ENCODE measurements at regions not wholly inside any gene's neighbourhood (a gene's known extent, or its start where the extent isn't known, plus 50 kb on each side); places are given as distances from the start of the nearest gene placed in this dataset.

DNA sequence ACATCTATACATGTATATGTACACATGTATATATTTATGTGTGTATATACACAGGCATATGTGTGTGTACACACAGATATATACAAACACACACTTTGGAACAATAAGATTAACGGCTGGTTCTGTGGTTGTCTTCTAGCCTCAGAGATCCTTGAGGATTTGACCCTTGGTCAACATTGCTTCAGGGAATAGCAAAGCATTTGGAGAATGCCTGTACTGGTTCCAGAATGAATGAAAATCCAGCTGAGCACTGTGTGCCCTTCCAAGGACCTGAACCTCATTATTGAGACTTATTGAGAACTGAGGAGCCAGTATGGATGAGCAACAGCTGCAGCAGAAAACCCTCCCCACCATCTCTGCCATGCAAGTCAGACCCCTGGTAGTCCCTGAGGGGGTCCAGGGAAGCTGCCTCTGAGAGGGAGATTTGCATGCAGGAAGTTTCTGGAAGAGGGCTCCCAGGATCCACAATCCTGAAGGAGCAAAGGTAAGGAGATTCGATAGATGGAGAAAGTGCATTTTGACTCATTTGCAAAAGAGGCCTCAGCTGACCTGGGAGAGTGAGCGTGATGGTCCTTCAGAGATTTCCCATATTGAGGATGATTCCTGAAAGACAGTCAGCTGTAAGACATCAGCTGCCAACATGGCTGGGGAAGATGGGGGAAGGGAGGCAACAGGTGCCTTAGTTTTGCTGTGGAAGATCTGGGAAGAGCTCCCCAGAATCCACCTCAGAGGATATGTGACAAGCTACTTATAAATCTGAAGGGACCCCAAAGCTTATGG, 166.6 kb upstream of the NCKAP5 start:
- Mint-ChIP-seq H3K4me1 (no peaks in the 10 kb centered on the region), H3K4me3 (no peak overlapping the region), H3K27ac (no peak overlapping the region), H3K36me3 (ENCODE audit: low read depth) (no peaks in the 10 kb centered on the region), H3K27me3 (ENCODE audit: insufficient read depth) (peaks cover 5% of the 10 kb centered on the region), H3K9me3 (no peaks in the 10 kb centered on the region)
- TF ChIP-seq, protein P1, sequence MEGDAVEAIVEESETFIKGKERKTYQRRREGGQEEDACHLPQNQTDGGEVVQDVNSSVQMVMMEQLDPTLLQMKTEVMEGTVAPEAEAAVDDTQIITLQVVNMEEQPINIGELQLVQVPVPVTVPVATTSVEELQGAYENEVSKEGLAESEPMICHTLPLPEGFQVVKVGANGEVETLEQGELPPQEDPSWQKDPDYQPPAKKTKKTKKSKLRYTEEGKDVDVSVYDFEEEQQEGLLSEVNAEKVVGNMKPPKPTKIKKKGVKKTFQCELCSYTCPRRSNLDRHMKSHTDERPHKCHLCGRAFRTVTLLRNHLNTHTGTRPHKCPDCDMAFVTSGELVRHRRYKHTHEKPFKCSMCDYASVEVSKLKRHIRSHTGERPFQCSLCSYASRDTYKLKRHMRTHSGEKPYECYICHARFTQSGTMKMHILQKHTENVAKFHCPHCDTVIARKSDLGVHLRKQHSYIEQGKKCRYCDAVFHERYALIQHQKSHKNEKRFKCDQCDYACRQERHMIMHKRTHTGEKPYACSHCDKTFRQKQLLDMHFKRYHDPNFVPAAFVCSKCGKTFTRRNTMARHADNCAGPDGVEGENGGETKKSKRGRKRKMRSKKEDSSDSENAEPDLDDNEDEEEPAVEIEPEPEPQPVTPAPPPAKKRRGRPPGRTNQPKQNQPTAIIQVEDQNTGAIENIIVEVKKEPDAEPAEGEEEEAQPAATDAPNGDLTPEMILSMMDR (conservative IDR thresholded peaks at IDR 0.05), result no peak
- 92 to 100% methylated on average over 3 of the region's 3 CpGs for WGBS, 2 experiments (ENCODE audit: insufficient coverage in 1 of 2, insufficient read length in 1 of 2)
- no peaks in the 10 kb centered on the region for H3K9me3 ChIP-seq (ENCODE audit: control insufficient read depth, low read length)
- DNase-seq, result no peak
- H3K27ac ChIP-seq (ENCODE audit: low read depth, low read length), result no peak overlapping the region
- H3K9ac ChIP-seq (ENCODE audit: extremely low read depth, low read length, poor library complexity, severe bottlenecking), result no peak overlapping the region
- H3K36me3 ChIP-seq (ENCODE audit: control insufficient read depth, insufficient read depth, low read length), result no peaks in the 10 kb centered on the region
- H3K4me3 ChIP-seq (ENCODE audit: low read length), result no peak overlapping the region
- no peaks in the 10 kb centered on the region for H3K27me3 ChIP-seq (ENCODE audit: control insufficient read depth, insufficient read depth, low read length, poor library complexity, severe bottlenecking)
- no peaks in the 10 kb centered on the region for H3K4me1 ChIP-seq (ENCODE audit: control insufficient read depth, insufficient read depth, low read length)

DNA sequence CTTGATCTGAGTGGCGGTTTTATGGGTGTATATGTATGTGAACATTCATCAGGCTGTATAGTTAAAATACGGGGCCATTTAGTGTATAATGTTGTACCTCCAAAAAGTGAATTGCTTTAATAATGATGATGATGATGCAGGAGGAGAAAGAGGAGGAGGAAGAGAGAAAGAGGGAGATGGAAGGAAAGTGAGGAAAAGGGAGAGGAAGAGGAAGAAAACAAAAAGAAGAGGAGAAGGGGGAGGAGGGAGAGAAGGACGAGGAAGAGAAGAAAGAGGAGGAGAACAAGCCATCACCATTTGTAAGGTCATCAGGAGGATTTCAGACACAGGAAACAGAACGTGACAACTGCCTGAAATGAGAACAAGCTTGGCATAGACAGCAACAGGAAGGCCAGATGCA, 168.4 kb upstream of the NCKAP5 start:
- no peak for DNase-seq
- Mint-ChIP-seq H3K27me3 (ENCODE audit: insufficient read depth) (peaks cover 5% of the 10 kb centered on the region), H3K27ac (no peak overlapping the region), H3K36me3 (ENCODE audit: low read depth) (no peaks in the 10 kb centered on the region), H3K9me3 (no peaks in the 10 kb centered on the region), H3K4me3 (no peak overlapping the region), H3K4me1 (no peaks in the 10 kb centered on the region)
- Histone ChIP-seq H3K36me3 (ENCODE audit: control insufficient read depth, insufficient read depth, low read length) (no peaks in the 10 kb centered on the region), H3K27me3 (ENCODE audit: control insufficient read depth, insufficient read depth, low read length, poor library complexity, severe bottlenecking) (no peaks in the 10 kb centered on the region), H3K4me3 (ENCODE audit: low read length) (no peak overlapping the region), H3K4me1 (ENCODE audit: control insufficient read depth, insufficient read depth, low read length) (no peaks in the 10 kb centered on the region), H3K9ac (ENCODE audit: extremely low read depth, low read length, poor library complexity, severe bottlenecking) (no peak overlapping the region), H3K9me3 (ENCODE audit: control insufficient read depth, low read length) (no peaks in the 10 kb centered on the region), H3K27ac (ENCODE audit: low read depth, low read length) (no peak overlapping the region)
- TF ChIP-seq, protein P1 (conservative IDR thresholded peaks at IDR 0.05), result no peak
- 80 to 93% methylated on average over 3 to 4 of the region's 4 CpGs for WGBS, 2 experiments (ENCODE audit: insufficient coverage in 1 of 2, insufficient read length in 1 of 2)

DNA sequence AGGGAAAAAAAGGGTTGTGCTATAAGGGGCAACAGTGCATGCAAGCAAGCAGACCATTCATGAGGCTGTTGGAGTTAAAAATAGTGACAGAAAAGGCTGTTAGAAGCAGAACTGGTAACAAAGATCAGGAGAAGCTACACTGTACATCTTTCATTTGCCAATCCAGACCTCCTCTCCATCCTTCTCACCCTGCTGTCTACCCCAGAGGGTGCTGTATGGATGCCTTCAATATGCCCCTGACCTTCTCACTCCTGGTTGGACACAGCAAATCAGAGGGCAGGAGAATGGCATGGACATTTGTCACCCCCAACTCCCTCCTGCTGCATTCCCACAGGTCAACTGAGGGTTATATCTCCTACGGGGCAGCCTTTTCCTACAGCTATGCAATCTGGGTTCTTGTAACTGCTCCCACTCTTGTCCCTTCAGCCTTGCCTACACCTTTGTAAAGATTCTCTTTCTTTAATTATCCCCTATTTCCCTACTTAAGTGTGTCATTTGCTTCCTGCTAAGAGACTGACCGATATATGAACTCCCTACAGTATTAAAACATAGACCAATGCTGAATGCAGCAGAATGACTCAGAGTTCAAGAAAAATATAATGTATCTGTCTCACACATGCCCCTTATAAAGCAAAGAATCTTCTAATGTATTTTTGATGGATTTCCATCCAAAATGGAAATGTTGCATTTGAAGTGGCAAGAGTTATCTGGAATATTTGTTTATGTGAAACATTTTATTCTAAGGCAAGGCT, 169.2 kb upstream of the NCKAP5 start:
- DNase-seq, result no peak
- Mint-ChIP-seq H3K4me3 (no peak overlapping the region), H3K4me1 (no peaks in the 10 kb centered on the region), H3K27me3 (ENCODE audit: insufficient read depth) (peaks cover 5% of the 10 kb centered on the region), H3K27ac (no peak overlapping the region), H3K36me3 (ENCODE audit: low read depth) (no peaks in the 10 kb centered on the region), H3K9me3 (no peaks in the 10 kb centered on the region)
- no peak overlapping the region for H3K4me3 ChIP-seq (ENCODE audit: low read length)
- H3K9me3 ChIP-seq (ENCODE audit: control insufficient read depth, low read length), result no peaks in the 10 kb centered on the region
- no peaks in the 10 kb centered on the region for H3K27me3 ChIP-seq (ENCODE audit: control insufficient read depth, insufficient read depth, low read length, poor library complexity, severe bottlenecking)
- no peaks in the 10 kb centered on the region for H3K36me3 ChIP-seq (ENCODE audit: control insufficient read depth, insufficient read depth, low read length)
- WGBS, 2 experiments (ENCODE audit: insufficient coverage in 1 of 2, insufficient read length in 1 of 2), result 94% methylated on average over 2 of the region's 2 CpGs; no CpG with 5 or more reads in 1 of the 2 experiments
- H3K27ac ChIP-seq (ENCODE audit: low read depth, low read length), result no peak overlapping the region
- TF ChIP-seq, protein P1 (conservative IDR thresholded peaks at IDR 0.05), result no peak
- H3K9ac ChIP-seq (ENCODE audit: extremely low read depth, low read length, poor library complexity, severe bottlenecking), result no peak overlapping the region
- H3K4me1 ChIP-seq (ENCODE audit: control insufficient read depth, insufficient read depth, low read length), result no peaks in the 10 kb centered on the region
